ENCODE measurements at regions not wholly inside any gene's neighbourhood (a gene's known extent, or its start where the extent isn't known, plus 50 kb on each side); places are given as distances from the start of the nearest gene placed in this dataset.

DNA sequence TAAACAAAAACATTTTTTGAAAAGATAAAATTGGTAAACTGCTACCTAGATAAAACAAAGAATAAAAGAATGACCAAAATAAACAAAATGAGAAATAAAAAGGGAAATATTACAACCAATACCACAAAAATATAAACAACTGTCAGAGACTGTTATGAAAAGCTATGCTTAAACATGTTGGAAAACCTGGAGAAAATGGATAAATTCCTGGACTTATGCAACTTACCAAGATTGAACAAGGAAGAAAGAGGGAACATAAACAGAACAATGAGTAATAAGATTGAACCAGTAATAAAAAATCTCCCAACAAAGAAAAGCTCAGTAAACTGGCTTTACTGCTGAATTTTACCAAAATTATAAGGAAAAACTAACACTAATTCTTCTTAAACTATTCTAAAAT lies 518.7 kb downstream of the GRXCR1 start:
- no peaks in the 10 kb centered on the region for H3K36me3 ChIP-seq
- no peak for DNase-seq (ENCODE audit: low spot score)
- no peaks in the 10 kb centered on the region for H3K9me3 ChIP-seq
- H3K27ac ChIP-seq, result no peak overlapping the region
- no peaks in the 10 kb centered on the region for H3K27me3 ChIP-seq (replicated peaks; ENCODE audit: insufficient read depth)
- H3K4me1 ChIP-seq (replicated peaks), result no peaks in the 10 kb centered on the region
- intact Hi-C loops (cut with DNase I), result no loop called here
- no peak for TF ChIP-seq POLR2A (IDR thresholded peaks at IDR 0.05)
- no peak for TF ChIP-seq POLR2AphosphoS5 (IDR thresholded peaks at IDR 0.05)
- TF ChIP-seq CTCF (IDR thresholded peaks at IDR 0.05), result no peak
- H3K4me3 ChIP-seq, result no peak overlapping the region

DNA sequence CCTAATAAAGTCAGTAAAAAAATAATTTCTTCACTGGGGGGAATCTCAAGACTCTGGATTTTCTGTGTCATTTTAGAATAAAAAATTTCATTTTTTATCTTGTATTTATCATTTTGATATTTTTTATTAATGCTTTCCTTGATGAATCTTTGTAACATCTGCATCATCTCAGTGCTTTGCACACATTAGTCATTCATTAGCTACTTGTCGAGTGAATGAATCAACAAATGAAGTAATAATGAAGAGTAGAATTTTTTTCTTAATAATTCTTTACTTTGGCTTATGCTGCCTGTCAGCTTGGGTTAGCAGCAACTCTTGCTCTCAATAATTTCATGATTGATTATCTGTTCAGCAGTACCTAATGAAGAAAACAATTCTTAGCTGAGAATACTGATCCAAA lies 530.8 kb downstream of the GRXCR1 start:
- H3K9me3 ChIP-seq, result no peaks in the 10 kb centered on the region
- no peaks in the 10 kb centered on the region for H3K36me3 ChIP-seq
- no peaks in the 10 kb centered on the region for H3K27me3 ChIP-seq (replicated peaks; ENCODE audit: insufficient read depth)
- WGBS, result 81% methylated on average over 1 of the region's 1 CpG
- TF ChIP-seq POLR2A (IDR thresholded peaks at IDR 0.05) (no peak), POLR2AphosphoS5 (IDR thresholded peaks at IDR 0.05) (no peak), CTCF (IDR thresholded peaks at IDR 0.05) (no peak)
- intact Hi-C loops (cut with DNase I), result no loop called here
- no peak for DNase-seq (ENCODE audit: low spot score)
- no peaks in the 10 kb centered on the region for H3K4me1 ChIP-seq (replicated peaks)
- no peak overlapping the region for H3K27ac ChIP-seq
- no peak overlapping the region for H3K4me3 ChIP-seq

GRCh38 chr4:43425206-43425605 lies 532.7 kb downstream of the GRXCR1 start:
- TF ChIP-seq CTCF (IDR thresholded peaks at IDR 0.05) (no peak), POLR2A (IDR thresholded peaks at IDR 0.05) (no peak), POLR2AphosphoS5 (IDR thresholded peaks at IDR 0.05) (no peak)
- no peak for DNase-seq (ENCODE audit: low spot score)
- Histone ChIP-seq H3K4me3 (no peak overlapping the region), H3K4me1 (replicated peaks) (no peaks in the 10 kb centered on the region), H3K9me3 (no peaks in the 10 kb centered on the region), H3K27me3 (replicated peaks; ENCODE audit: insufficient read depth) (no peaks in the 10 kb centered on the region), H3K27ac (no peak overlapping the region), H3K36me3 (no peaks in the 10 kb centered on the region)
- intact Hi-C loops (cut with DNase I), result no loop called here
- WGBS, result 82% methylated on average over 1 of the region's 1 CpG

- Histone ChIP-seq H3K27ac (no peak overlapping the region), H3K9me3 (no peaks in the 10 kb centered on the region), H3K27me3 (replicated peaks; ENCODE audit: insufficient read depth) (no peaks in the 10 kb centered on the region), H3K4me3 (no peak overlapping the region), H3K4me1 (replicated peaks) (no peaks in the 10 kb centered on the region), H3K36me3 (no peaks in the 10 kb centered on the region)
- intact Hi-C loops (cut with DNase I), result no loop called here
- WGBS, result 3% methylated on average over 1 of the region's 1 CpG
- TF ChIP-seq POLR2AphosphoS5 (IDR thresholded peaks at IDR 0.05), result no peak
- TF ChIP-seq POLR2A (IDR thresholded peaks at IDR 0.05), result no peak
- no peak for TF ChIP-seq CTCF (IDR thresholded peaks at IDR 0.05)
- DNase-seq (ENCODE audit: low spot score), result no peak
These were observed 542.8 kb downstream of the GRXCR1 start for GRCh38 chr4:43435291-43435690.

GRCh38 chr4:43452948-43453347 lies 560.4 kb downstream of the GRXCR1 start:
- no peak for DNase-seq (ENCODE audit: low spot score)
- Histone ChIP-seq H3K4me1 (replicated peaks) (no peaks in the 10 kb centered on the region), H3K36me3 (no peaks in the 10 kb centered on the region), H3K27ac (no peak overlapping the region), H3K4me3 (no peak overlapping the region), H3K9me3 (no peaks in the 10 kb centered on the region), H3K27me3 (replicated peaks; ENCODE audit: insufficient read depth) (no peaks in the 10 kb centered on the region)
- TF ChIP-seq POLR2A (IDR thresholded peaks at IDR 0.05), result no peak
- TF ChIP-seq CTCF (IDR thresholded peaks at IDR 0.05), result no peak
- no peak for TF ChIP-seq POLR2AphosphoS5 (IDR thresholded peaks at IDR 0.05)
- intact Hi-C loops (cut with DNase I), result no loop called here
